ENCODE measurements at regions not wholly inside any gene's neighbourhood (a gene's known extent, or its start where the extent isn't known, plus 50 kb on each side); places are given as distances from the start of the nearest gene placed in this dataset.

DNA sequence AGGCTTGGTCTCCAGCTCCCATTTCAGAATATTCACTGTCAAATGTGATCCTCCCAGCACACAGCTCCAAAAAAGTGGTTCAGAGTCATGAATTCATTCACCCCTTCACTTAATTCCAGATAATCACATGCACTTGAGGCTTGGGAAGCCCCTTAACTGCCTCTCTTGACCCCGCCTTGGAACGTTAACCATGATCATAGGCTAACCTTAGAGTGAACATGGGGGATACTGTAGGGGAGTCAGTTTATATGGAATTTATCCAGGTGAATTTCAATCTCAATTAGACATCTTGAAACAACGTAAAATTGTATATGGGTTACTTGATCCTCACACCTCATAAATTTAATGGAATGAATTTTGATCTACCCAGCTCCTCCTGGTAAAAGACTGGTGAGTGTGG, 346.8 kb upstream of the ARID1B start:
- Histone ChIP-seq H3K9me1 (ENCODE audit: control insufficient read depth, extremely low read depth, insufficient read depth, low read length) (no peaks in the 10 kb centered on the region), H3K36me3 (ENCODE audit: control insufficient read depth in 2 of 2, extremely low read depth in 1 of 2, insufficient read depth in 2 of 2, low read length in 2 of 2) (no peaks in the 10 kb centered on the region), H3K4me3 (ENCODE audit: control insufficient read depth in 2 of 3, extremely low read depth in 1 of 3, insufficient read depth in 2 of 3, low read depth in 1 of 3, low read length in 3 of 3) (no peak overlapping the region), H2AFZ (ENCODE audit: control insufficient read depth, low read length) (no peak overlapping the region), H3K4me1 (ENCODE audit: control insufficient read depth, extremely low read depth, insufficient read depth, low read length) (peaks cover 8% of the 10 kb centered on the region), H3K79me2 (ENCODE audit: control insufficient read depth, insufficient read depth, low read length) (no peaks in the 10 kb centered on the region), H3K4me2 (ENCODE audit: control insufficient read depth, extremely low read depth, insufficient read depth, low read depth, low read length) (no peak overlapping the region), H3K9ac (ENCODE audit: control insufficient read depth, extremely low read depth, insufficient read depth, low read length) (no peak overlapping the region), H3K27ac (ENCODE audit: control insufficient read depth, insufficient read depth, low read length) (no peak overlapping the region), H3K27me3 (ENCODE audit: control insufficient read depth, extremely low read depth, insufficient read depth, low read length) (no peaks in the 10 kb centered on the region), H3K9me3 (ENCODE audit: control insufficient read depth, low read depth, low read length) (no peaks in the 10 kb centered on the region), H4K20me1 (ENCODE audit: control insufficient read depth, extremely low read depth, insufficient read depth, low read length) (no peaks in the 10 kb centered on the region)
- dilution Hi-C loops (cut with MboI; ENCODE audit: extremely low pct_ligation_motif_present, low sequenced_read_pairs), result no loop called here
- no peak for TF ChIP-seq EZH2 (IDR thresholded peaks at IDR 0.05; ENCODE audit: low read length)
- TF ChIP-seq, protein P1, sequence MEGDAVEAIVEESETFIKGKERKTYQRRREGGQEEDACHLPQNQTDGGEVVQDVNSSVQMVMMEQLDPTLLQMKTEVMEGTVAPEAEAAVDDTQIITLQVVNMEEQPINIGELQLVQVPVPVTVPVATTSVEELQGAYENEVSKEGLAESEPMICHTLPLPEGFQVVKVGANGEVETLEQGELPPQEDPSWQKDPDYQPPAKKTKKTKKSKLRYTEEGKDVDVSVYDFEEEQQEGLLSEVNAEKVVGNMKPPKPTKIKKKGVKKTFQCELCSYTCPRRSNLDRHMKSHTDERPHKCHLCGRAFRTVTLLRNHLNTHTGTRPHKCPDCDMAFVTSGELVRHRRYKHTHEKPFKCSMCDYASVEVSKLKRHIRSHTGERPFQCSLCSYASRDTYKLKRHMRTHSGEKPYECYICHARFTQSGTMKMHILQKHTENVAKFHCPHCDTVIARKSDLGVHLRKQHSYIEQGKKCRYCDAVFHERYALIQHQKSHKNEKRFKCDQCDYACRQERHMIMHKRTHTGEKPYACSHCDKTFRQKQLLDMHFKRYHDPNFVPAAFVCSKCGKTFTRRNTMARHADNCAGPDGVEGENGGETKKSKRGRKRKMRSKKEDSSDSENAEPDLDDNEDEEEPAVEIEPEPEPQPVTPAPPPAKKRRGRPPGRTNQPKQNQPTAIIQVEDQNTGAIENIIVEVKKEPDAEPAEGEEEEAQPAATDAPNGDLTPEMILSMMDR (optimal IDR thresholded peaks at IDR 0.05 in 1 of 3, IDR thresholded peaks at IDR 0.05 in 1 of 3, conservative IDR thresholded peaks at IDR 0.05 in 1 of 3; ENCODE audit: extremely low read depth in 1 of 3, insufficient read depth in 2 of 3, low read length in 3 of 3), result no peak
- no peak for DNase-seq (ENCODE audit: low read depth, low spot score)
- FAIRE-seq, result no peak

DNA sequence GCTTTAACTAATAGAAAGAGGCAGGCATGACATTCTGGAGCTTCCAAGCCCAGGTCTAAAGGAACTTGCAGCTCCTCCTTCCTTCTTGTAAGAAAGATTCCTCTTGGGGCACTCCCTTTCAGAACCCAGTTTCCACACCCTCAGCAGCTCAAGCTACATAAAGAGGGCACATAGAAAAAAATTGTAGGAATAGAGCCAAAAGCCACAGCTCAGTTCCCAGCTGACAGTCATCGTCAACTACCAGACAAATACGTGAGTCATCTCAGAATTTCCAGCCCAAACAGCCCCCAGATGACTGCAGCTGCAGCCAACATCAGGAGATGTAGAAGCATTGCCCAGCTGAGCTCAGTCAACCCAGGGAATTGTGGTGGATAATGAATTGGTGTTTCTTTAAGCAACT, 349.8 kb upstream of the ARID1B start:
- Histone ChIP-seq H4K20me1 (ENCODE audit: control insufficient read depth, extremely low read depth, insufficient read depth, low read length) (no peaks in the 10 kb centered on the region), H3K27me3 (ENCODE audit: control insufficient read depth, extremely low read depth, insufficient read depth, low read length) (no peaks in the 10 kb centered on the region), H3K4me1 (ENCODE audit: control insufficient read depth, extremely low read depth, insufficient read depth, low read length) (peaks cover 8% of the 10 kb centered on the region), H2AFZ (ENCODE audit: control insufficient read depth, low read length) (no peak overlapping the region), H3K9ac (ENCODE audit: control insufficient read depth, extremely low read depth, insufficient read depth, low read length) (no peak overlapping the region), H3K36me3 (ENCODE audit: control insufficient read depth in 2 of 2, extremely low read depth in 1 of 2, insufficient read depth in 2 of 2, low read length in 2 of 2) (no peaks in the 10 kb centered on the region), H3K4me2 (ENCODE audit: control insufficient read depth, extremely low read depth, insufficient read depth, low read depth, low read length) (peak overlapping the region; percentile 49), H3K4me3 (ENCODE audit: control insufficient read depth in 2 of 3, extremely low read depth in 1 of 3, insufficient read depth in 2 of 3, low read depth in 1 of 3, low read length in 3 of 3) (no peak overlapping the region), H3K9me3 (ENCODE audit: control insufficient read depth, low read depth, low read length) (no peaks in the 10 kb centered on the region), H3K9me1 (ENCODE audit: control insufficient read depth, extremely low read depth, insufficient read depth, low read length) (no peaks in the 10 kb centered on the region), H3K27ac (ENCODE audit: control insufficient read depth, insufficient read depth, low read length) (peak overlapping the region; percentile 39), H3K79me2 (ENCODE audit: control insufficient read depth, insufficient read depth, low read length) (no peaks in the 10 kb centered on the region)
- FAIRE-seq (peak; percentile 90), DNase-seq (ENCODE audit: low read depth, low spot score) (peak; percentile 88)
- dilution Hi-C loops (cut with MboI; ENCODE audit: extremely low pct_ligation_motif_present, low sequenced_read_pairs), result no loop called here
- TF ChIP-seq EZH2 (IDR thresholded peaks at IDR 0.05; ENCODE audit: low read length), result no peak
- TF ChIP-seq, protein P1 (optimal IDR thresholded peaks at IDR 0.05 in 1 of 3, IDR thresholded peaks at IDR 0.05 in 1 of 3, conservative IDR thresholded peaks at IDR 0.05 in 1 of 3; ENCODE audit: extremely low read depth in 1 of 3, insufficient read depth in 2 of 3, low read length in 3 of 3), result no peak

All from keratinocyte (primary cell).